ENCODE measurements at regions not wholly inside any gene's neighbourhood (a gene's known extent, or its start where the extent isn't known, plus 50 kb on each side); places are given as distances from the start of the nearest gene placed in this dataset.

DNA sequence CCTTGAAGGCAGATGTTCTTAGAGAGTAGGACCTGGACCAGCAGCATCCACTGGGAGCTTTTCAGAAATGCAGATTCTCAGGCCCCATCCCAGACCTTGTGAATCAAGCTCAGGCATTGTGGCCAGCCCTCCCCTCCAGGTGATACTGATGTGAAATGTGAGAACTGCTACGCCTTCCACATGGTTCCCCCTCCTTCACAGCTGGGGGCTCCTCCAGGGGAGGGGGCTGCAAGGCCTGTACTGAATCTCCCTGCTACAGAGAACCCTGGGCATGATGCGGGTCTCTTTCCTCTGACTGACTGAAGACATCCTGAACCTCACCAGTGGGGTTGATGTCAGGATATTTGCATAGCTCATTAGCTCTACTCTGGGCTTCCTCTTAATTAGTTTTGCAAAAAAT is 141.8 kb upstream of the CSF3R start:
- H3K4me3 Mint-ChIP-seq = no peak overlapping the region
- H3K27ac Mint-ChIP-seq = no peak overlapping the region
- TF ChIP-seq, protein P1, sequence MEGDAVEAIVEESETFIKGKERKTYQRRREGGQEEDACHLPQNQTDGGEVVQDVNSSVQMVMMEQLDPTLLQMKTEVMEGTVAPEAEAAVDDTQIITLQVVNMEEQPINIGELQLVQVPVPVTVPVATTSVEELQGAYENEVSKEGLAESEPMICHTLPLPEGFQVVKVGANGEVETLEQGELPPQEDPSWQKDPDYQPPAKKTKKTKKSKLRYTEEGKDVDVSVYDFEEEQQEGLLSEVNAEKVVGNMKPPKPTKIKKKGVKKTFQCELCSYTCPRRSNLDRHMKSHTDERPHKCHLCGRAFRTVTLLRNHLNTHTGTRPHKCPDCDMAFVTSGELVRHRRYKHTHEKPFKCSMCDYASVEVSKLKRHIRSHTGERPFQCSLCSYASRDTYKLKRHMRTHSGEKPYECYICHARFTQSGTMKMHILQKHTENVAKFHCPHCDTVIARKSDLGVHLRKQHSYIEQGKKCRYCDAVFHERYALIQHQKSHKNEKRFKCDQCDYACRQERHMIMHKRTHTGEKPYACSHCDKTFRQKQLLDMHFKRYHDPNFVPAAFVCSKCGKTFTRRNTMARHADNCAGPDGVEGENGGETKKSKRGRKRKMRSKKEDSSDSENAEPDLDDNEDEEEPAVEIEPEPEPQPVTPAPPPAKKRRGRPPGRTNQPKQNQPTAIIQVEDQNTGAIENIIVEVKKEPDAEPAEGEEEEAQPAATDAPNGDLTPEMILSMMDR (IDR thresholded peaks at IDR 0.05) = no peak
- peaks cover 24% of the 10 kb centered on the region for H3K27me3 Mint-ChIP-seq
- POLR2A ChIA-PET = no interaction called here
- Histone ChIP-seq H3K27ac (ENCODE audit: low read depth in 1 of 2, low read length in 2 of 2) (no peak overlapping the region), H3K36me3 (ENCODE audit: insufficient read depth, low read length) (no peaks in the 10 kb centered on the region), H3K9me3 (ENCODE audit: control insufficient read depth in 1 of 2, insufficient read depth in 1 of 2, low read length in 2 of 2) (no peaks in the 10 kb centered on the region), H3K4me1 (ENCODE audit: insufficient read depth, low read length) (no peaks in the 10 kb centered on the region), H3K4me3 (ENCODE audit: low read length) (no peak overlapping the region), H3K27me3 (ENCODE audit: control insufficient read depth in 1 of 2, insufficient read depth in 2 of 2, low read length in 2 of 2) (no peaks in the 10 kb centered on the region)
- DNase-seq (no peak), ATAC-seq (ENCODE audit: poor library complexity) (no peak)
- no peaks in the 10 kb centered on the region for H3K9me3 Mint-ChIP-seq
- peaks cover 11% of the 10 kb centered on the region for H3K4me1 Mint-ChIP-seq (ENCODE audit: low read depth)
- no peaks in the 10 kb centered on the region for H3K36me3 Mint-ChIP-seq (ENCODE audit: low read depth)
- CTCF ChIA-PET = no interaction called here
- intact Hi-C loops (cut with DNase I, micrococcal nuclease) = no loop called here

DNA sequence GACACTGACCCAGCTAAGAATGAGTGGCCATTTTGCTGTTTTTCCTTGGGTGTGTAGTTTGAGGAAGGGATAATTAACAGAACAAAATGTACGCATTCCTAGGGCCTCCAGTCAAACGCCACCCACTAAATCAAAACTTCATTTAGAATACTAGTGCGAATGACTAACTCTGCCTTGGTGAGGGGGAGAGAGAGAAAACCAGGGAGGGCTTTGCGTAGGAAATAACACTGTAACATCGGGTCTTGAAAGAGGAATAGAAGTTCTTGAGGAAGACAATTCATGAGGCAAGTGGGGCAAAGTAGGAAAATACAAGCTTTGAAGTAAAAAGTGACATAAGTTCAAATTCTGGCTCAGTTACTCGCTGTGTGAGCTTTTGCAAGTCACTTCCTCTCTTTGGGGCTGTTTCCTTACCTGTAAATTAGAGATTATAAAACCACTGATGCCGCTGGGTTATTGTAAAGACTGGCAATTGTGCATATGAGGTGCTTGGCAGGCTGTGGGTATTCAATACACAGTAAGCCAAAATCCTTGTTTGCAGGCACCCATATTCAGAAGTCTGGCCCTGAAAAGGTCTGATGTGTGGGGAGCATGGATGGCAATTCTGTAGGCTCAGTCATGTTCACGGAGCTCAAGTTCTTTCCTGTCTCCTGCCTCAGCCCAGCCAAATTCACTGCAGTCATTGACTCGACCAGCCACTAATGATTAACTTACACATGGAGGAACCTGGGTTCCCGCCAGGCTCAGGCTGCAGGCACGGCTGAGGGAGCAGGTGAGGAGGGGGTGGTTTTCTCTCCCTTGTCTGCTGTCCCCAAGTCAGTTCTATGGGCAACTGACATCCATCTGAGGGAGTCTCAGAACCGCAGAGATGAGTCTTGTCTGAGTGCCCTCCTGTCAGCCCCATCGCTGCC is 140.3 kb upstream of the CSF3R start:
- no peaks in the 10 kb centered on the region for H3K9me3 ChIP-seq (ENCODE audit: control insufficient read depth in 1 of 2, insufficient read depth in 1 of 2, low read length in 2 of 2)
- H3K4me1 ChIP-seq (ENCODE audit: insufficient read depth, low read length) = no peaks in the 10 kb centered on the region
- H3K9me3 Mint-ChIP-seq = no peaks in the 10 kb centered on the region
- H3K27me3 ChIP-seq (ENCODE audit: control insufficient read depth in 1 of 2, insufficient read depth in 2 of 2, low read length in 2 of 2) = no peaks in the 10 kb centered on the region
- H3K36me3 ChIP-seq (ENCODE audit: insufficient read depth, low read length) = no peaks in the 10 kb centered on the region
- no peak for ATAC-seq (ENCODE audit: poor library complexity)
- peaks cover 11% of the 10 kb centered on the region for H3K4me1 Mint-ChIP-seq (ENCODE audit: low read depth)
- H3K27ac ChIP-seq (ENCODE audit: low read depth in 1 of 2, low read length in 2 of 2) = no peak overlapping the region
- no peak overlapping the region for H3K27ac Mint-ChIP-seq
- intact Hi-C loops (cut with DNase I, micrococcal nuclease) = no loop called here
- TF ChIP-seq, protein P1 (IDR thresholded peaks at IDR 0.05) = no peak
- H3K36me3 Mint-ChIP-seq (ENCODE audit: low read depth) = no peaks in the 10 kb centered on the region
- peaks cover 19% of the 10 kb centered on the region for H3K27me3 Mint-ChIP-seq
- ChIA-PET POLR2A (no interaction called here), CTCF (no interaction called here)
- no peak overlapping the region for H3K4me3 ChIP-seq (ENCODE audit: low read length)
- no peak for DNase-seq
- H3K4me3 Mint-ChIP-seq = no peak overlapping the region

DNA sequence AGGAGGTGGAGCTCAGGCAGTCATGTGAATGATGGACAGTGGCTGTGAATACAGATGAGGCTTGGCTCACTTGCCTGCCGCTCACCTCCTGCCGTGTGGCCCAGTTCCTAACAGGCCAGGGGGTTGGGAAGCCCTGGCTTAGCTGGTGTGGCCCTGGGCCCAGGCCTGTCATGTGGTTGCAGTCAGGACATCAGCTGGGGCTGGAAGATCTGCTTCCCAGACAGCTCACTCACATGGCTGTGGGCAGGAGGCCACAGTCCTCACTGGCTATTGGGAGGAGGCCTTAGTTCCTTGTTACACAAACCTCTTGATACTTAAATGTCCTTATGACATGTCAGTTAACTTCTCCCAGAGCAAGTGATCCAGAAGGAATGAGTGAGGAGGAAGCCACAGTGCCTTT is 138.8 kb upstream of the CSF3R start:
- H3K9me3 Mint-ChIP-seq = no peaks in the 10 kb centered on the region
- H3K27me3 Mint-ChIP-seq = peaks cover 17% of the 10 kb centered on the region
- no peaks in the 10 kb centered on the region for H3K27me3 ChIP-seq (ENCODE audit: control insufficient read depth in 1 of 2, insufficient read depth in 2 of 2, low read length in 2 of 2)
- H3K9me3 ChIP-seq (ENCODE audit: control insufficient read depth in 1 of 2, insufficient read depth in 1 of 2, low read length in 2 of 2) = no peaks in the 10 kb centered on the region
- ChIA-PET POLR2A (no interaction called here), CTCF (no interaction called here)
- no peak overlapping the region for H3K27ac ChIP-seq (ENCODE audit: low read depth in 1 of 2, low read length in 2 of 2)
- H3K36me3 Mint-ChIP-seq (ENCODE audit: low read depth) = no peaks in the 10 kb centered on the region
- intact Hi-C loops (cut with DNase I, micrococcal nuclease) = no loop called here
- ATAC-seq (ENCODE audit: poor library complexity) = no peak
- no peaks in the 10 kb centered on the region for H3K4me1 ChIP-seq (ENCODE audit: insufficient read depth, low read length)
- peaks cover 11% of the 10 kb centered on the region for H3K4me1 Mint-ChIP-seq (ENCODE audit: low read depth)
- no peak for DNase-seq
- H3K4me3 Mint-ChIP-seq = no peak overlapping the region
- TF ChIP-seq, protein P1 (IDR thresholded peaks at IDR 0.05) = no peak
- no peak overlapping the region for H3K27ac Mint-ChIP-seq
- no peak overlapping the region for H3K4me3 ChIP-seq (ENCODE audit: low read length)
- no peaks in the 10 kb centered on the region for H3K36me3 ChIP-seq (ENCODE audit: insufficient read depth, low read length)

Data from CD4-positive, alpha-beta T cell (primary cell).